Suprapubic skin (tissue), 4 donors: ENCODE measurements at regions not wholly inside any gene's neighbourhood (a gene's known extent, or its start where the extent isn't known, plus 50 kb on each side); places are given as distances from the start of the nearest gene placed in this dataset.

ENCODE experiments used
- DNase-seq, 2 donors: peaks; one replicate each; pipeline ENCODE4 v3.0.0-alpha.2; 2019; ENCODE audit warnings: low spot score in 2 of 2
- H3K27ac ChIP-seq: fragments of 200-600 bp; sonication (generic); one replicate; pipeline ENCODE4 v1.5.1; 2019
- H3K27me3 ChIP-seq: fragments of 200-600 bp; sonication (generic); one replicate; pipeline ENCODE4 v1.5.1; 2019
- H3K36me3 ChIP-seq: fragments of 200-600 bp; sonication (generic); one replicate; pipeline ENCODE4 v1.5.1; 2019
- H3K4me1 ChIP-seq: fragments of 200-600 bp; sonication (generic); one replicate; pipeline ENCODE4 v1.5.1; 2019
- H3K4me3 ChIP-seq: fragments of 200-600 bp; sonication (generic); one replicate; pipeline ENCODE4 v1.5.1; 2019; ENCODE audit warnings: mild to moderate bottlenecking
- H3K9me3 ChIP-seq: fragments of 200-600 bp; sonication (generic); one replicate; pipeline ENCODE4 v1.5.1; 2019
- CTCF ChIP-seq, 2 donors: fragments of 200-600 bp in 1 of 2; fragments of 450-650 bp in 1 of 2; sonication (generic) in 1 of 2; IDR thresholded peaks; one replicate each; pipeline ENCODE4 v1.5.1; 2016 to 2019; ENCODE audit warnings: antibody characterized with exemption in 2 of 2, mild to moderate bottlenecking in 1 of 2, moderate library complexity in 1 of 2
- EP300 ChIP-seq: sonication (generic); formaldehyde crosslinking; IDR thresholded peaks from one replicate; pipeline ENCODE4 v1.6.1; 2017; ENCODE audit warnings: antibody characterized with exemption
- POLR2A ChIP-seq, 2 donors: fragments of 450-650 bp; IDR thresholded peaks; one replicate each; pipeline ENCODE4 v1.6.1; 2017; ENCODE audit warnings: antibody characterized with exemption in 2 of 2, mild to moderate bottlenecking in 2 of 2, moderate library complexity in 2 of 2
- POLR2AphosphoS5 ChIP-seq, 3 donors: sonication (generic); formaldehyde crosslinking; IDR thresholded peaks; one replicate each; pipeline ENCODE4 v1.6.1; 2017; ENCODE audit warnings: antibody characterized with exemption in 3 of 3
- WGBS: methylation state at CpG from one replicate; pipeline ENCODE4 v1.1.5; 2018; 5-methylcytosine and 5-hydroxymethylcytosine counted together

GRCh38 chr15:46129145-46129544 is 494.3 kb downstream of the SQOR start:
- Histone ChIP-seq H3K36me3 (no peaks in the 10 kb centered on the region), H3K27ac (no peak overlapping the region), H3K27me3 (no peaks in the 10 kb centered on the region), H3K9me3 (peaks cover 18% of the 10 kb centered on the region), H3K4me3 (no peak overlapping the region), H3K4me1 (no peaks in the 10 kb centered on the region)
- 86% methylated on average over 1 of the region's 1 CpG for whole genome bisulfite sequencing
- DNase-seq: no peak
- TF ChIP-seq POLR2AphosphoS5 (IDR thresholded peaks at IDR 0.05) (no peak), POLR2A (IDR thresholded peaks at IDR 0.05) (no peak), CTCF (IDR thresholded peaks at IDR 0.05) (no peak), EP300 (no peak)

- 81% methylated on average over 6 of the region's 6 CpGs for WGBS
Observed at GRCh38 chr15:46131876-46132275, 497.0 kb downstream of the SQOR start.

GRCh38 chr15:46137443-46137842 is 502.6 kb downstream of the SQOR start:
- TF ChIP-seq POLR2AphosphoS5 (IDR thresholded peaks at IDR 0.05): no peak
- no peak for TF ChIP-seq POLR2A (IDR thresholded peaks at IDR 0.05)
- no peak for TF ChIP-seq EP300
- TF ChIP-seq CTCF (IDR thresholded peaks at IDR 0.05): no peak
- no peaks in the 10 kb centered on the region for H3K4me1 ChIP-seq
- H3K9me3 ChIP-seq: peaks cover 21% of the 10 kb centered on the region
- no peak for DNase-seq
- H3K27me3 ChIP-seq: no peaks in the 10 kb centered on the region
- WGBS: 93% methylated on average over 2 of the region's 2 CpGs
- no peaks in the 10 kb centered on the region for H3K36me3 ChIP-seq
- H3K4me3 ChIP-seq: no peak overlapping the region
- H3K27ac ChIP-seq: no peak overlapping the region

More at GRCh38 chr15:46131876-46132275, 497.0 kb downstream of the SQOR start:
- TF ChIP-seq CTCF (IDR thresholded peaks at IDR 0.05) (no peak), POLR2AphosphoS5 (IDR thresholded peaks at IDR 0.05) (no peak), EP300 (no peak), POLR2A (IDR thresholded peaks at IDR 0.05) (no peak)
- no peaks in the 10 kb centered on the region for H3K4me1 ChIP-seq
- H3K4me3 ChIP-seq: no peak overlapping the region
- H3K27ac ChIP-seq: no peak overlapping the region
- no peaks in the 10 kb centered on the region for H3K36me3 ChIP-seq
- no peaks in the 10 kb centered on the region for H3K27me3 ChIP-seq
- H3K9me3 ChIP-seq: peaks cover 29% of the 10 kb centered on the region
- DNase-seq: no peak

- Histone ChIP-seq H3K27ac (no peak overlapping the region), H3K36me3 (no peaks in the 10 kb centered on the region), H3K4me3 (no peak overlapping the region), H3K4me1 (no peaks in the 10 kb centered on the region), H3K9me3 (peaks cover 2% of the 10 kb centered on the region), H3K27me3 (no peaks in the 10 kb centered on the region)
- TF ChIP-seq POLR2A (IDR thresholded peaks at IDR 0.05): no peak
- TF ChIP-seq EP300: no peak
- no peak for TF ChIP-seq POLR2AphosphoS5 (IDR thresholded peaks at IDR 0.05)
- TF ChIP-seq CTCF (IDR thresholded peaks at IDR 0.05): no peak
- WGBS: no CpG with 5 or more reads among the region's 3 CpGs
- no peak for DNase-seq
Observed at GRCh38 chr15:46146002-46146401, 511.2 kb downstream of the SQOR start.

- TF ChIP-seq POLR2A (IDR thresholded peaks at IDR 0.05): no peak
- TF ChIP-seq POLR2AphosphoS5 (IDR thresholded peaks at IDR 0.05): no peak
- no peak for TF ChIP-seq CTCF (IDR thresholded peaks at IDR 0.05)
- no peak for TF ChIP-seq EP300
- no peak overlapping the region for H3K27ac ChIP-seq
Observed at GRCh38 chr15:46146915-46147314, 512.1 kb downstream of the SQOR start.

More at GRCh38 chr15:46146915-46147314, 512.1 kb downstream of the SQOR start:
- no peaks in the 10 kb centered on the region for H3K4me1 ChIP-seq
- 89% methylated on average over 2 of the region's 2 CpGs for WGBS
- no peak for DNase-seq
- no peak overlapping the region for H3K4me3 ChIP-seq
- H3K9me3 ChIP-seq: peaks cover 2% of the 10 kb centered on the region
- H3K27me3 ChIP-seq: no peaks in the 10 kb centered on the region
- no peaks in the 10 kb centered on the region for H3K36me3 ChIP-seq
